CD4-positive, alpha-beta memory T cell (primary cell): ENCODE measurements at regions not wholly inside any gene's neighbourhood (a gene's known extent, or its start where the extent isn't known, plus 50 kb on each side); places are given as distances from the start of the nearest gene placed in this dataset.

ENCODE experiments used
- CTCF ChIA-PET: fragments of 350-600 bp; sonication (Branson Sonifier 250); formaldehyde crosslinking; loops from one replicate; lab custom pipeline; 2021; ENCODE audit warnings: inconsistent platforms; ENCODE audit not compliant: partially characterized antibody; lab: Charles Lee
- POLR2A ChIA-PET: fragments of 350-600 bp; sonication (Branson Sonifier 250); formaldehyde crosslinking; loops from one replicate; lab custom pipeline; 2021; ENCODE audit not compliant: partially characterized antibody; lab: Charles Lee
- DNase-seq, 5 donors: peaks; one replicate each; pipeline versions ENCODE4 v3.0.0 to v3.0.0-alpha.2; 2020 to 2022; ENCODE audit warnings: mixed read lengths in 1 of 5
- H3K27ac ChIP-seq: one replicate; pipeline ENCODE4 v1.7.0; 2013; ENCODE audit warnings: low read depth, low read length
- H3K27me3 ChIP-seq: 2 replicates; pipeline ENCODE4 v1.7.0; 2013; ENCODE audit warnings: mild to moderate bottlenecking, low read length, moderate library complexity; ENCODE audit not compliant: insufficient read depth
- H3K36me3 ChIP-seq: 2 replicates; pipeline ENCODE4 v1.7.0; 2013; ENCODE audit warnings: mild to moderate bottlenecking, low read length, moderate library complexity; ENCODE audit not compliant: insufficient read depth
- H3K4me1 ChIP-seq: 2 replicates; pipeline ENCODE4 v1.7.0; 2013; ENCODE audit warnings: mild to moderate bottlenecking, low read length, moderate library complexity; ENCODE audit not compliant: insufficient read depth
- H3K4me3 ChIP-seq, 2 donors: one replicate each; pipeline ENCODE4 v1.7.0; 2013; ENCODE audit warnings: low read length in 2 of 2, mild to moderate bottlenecking in 1 of 2
- H3K9me3 ChIP-seq, 2 donors: one replicate each; pipeline ENCODE4 v1.7.0; 2013; ENCODE audit warnings: low read length in 2 of 2, control low read depth in 1 of 2; ENCODE audit not compliant: control insufficient read depth in 1 of 2
- H3K27ac Mint-ChIP-seq, 7 donors: one replicate each; pipeline ENCODE4 v1.8.0; 2020 to 2021; ENCODE audit warnings: mixed read lengths in 7 of 7, mild to moderate bottlenecking in 6 of 7, inconsistent platforms in 3 of 7, moderate library complexity in 3 of 7
- H3K27me3 Mint-ChIP-seq, 2 donors: one replicate each; pipeline ENCODE4 v1.8.0; 2020 to 2021; ENCODE audit warnings: mixed read lengths in 2 of 2
- H3K36me3 Mint-ChIP-seq, 2 donors: one replicate each; pipeline ENCODE4 v1.8.0; 2020 to 2021; ENCODE audit warnings: mixed read lengths in 2 of 2, inconsistent platforms in 1 of 2, mild to moderate bottlenecking in 1 of 2
- H3K4me1 Mint-ChIP-seq, 4 donors: one replicate each; pipeline ENCODE4 v1.8.0; 2020 to 2021; ENCODE audit warnings: mixed read lengths in 4 of 4, mild to moderate bottlenecking in 1 of 4
- H3K4me3 Mint-ChIP-seq, 8 donors: one replicate each; pipeline ENCODE4 v1.8.0; 2020 to 2021; ENCODE audit warnings: mixed read lengths in 8 of 8, mild to moderate bottlenecking in 7 of 8, moderate library complexity in 6 of 8, inconsistent platforms in 3 of 8
- H3K9me3 Mint-ChIP-seq, 8 donors: one replicate each; pipeline ENCODE4 v1.8.0; 2020 to 2021; ENCODE audit warnings: mixed read lengths in 8 of 8, mild to moderate bottlenecking in 5 of 8, inconsistent platforms in 3 of 8, moderate library complexity in 1 of 8
- intact Hi-C: fragments of 100-400 bp; cut with micrococcal nuclease; formaldehyde crosslinking; loops from one replicate; pipeline ENCODE4 v1.15.1; 2023

DNA sequence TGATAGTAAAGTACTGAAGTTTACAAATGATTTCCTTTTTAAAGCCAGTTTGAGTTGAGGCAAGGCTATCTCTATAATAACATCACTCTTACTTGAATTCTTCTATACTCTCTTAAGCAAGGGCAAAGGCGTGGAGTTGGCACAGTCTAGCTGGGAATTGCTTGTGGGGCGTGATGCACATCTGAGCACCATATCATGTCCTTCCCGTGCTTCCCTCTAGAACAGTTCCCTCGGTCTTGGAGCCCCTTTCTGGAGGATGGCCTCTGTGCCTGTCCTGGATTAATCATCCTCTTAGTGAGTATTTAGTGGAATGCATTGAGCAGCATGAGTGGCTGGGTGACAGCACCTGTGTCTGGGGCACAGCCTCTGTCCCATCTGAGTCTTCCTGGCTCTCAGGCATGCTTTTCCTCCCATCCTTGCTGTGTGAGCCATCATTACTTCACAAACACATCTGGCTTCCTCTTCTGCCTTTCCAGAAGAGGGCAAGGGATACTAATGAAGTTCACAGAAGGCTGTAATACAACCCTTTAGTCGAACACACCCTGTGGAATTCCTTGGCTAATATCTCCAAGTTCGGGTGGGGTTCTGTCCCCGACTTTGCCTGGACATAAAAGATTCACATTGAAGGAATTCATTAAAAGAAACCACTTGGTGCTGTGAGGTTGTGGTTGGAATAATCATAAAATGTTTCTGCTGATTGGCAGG is 188.2 kb downstream of the FNDC1 start:
- POLR2A ChIA-PET = no interaction called here

DNA sequence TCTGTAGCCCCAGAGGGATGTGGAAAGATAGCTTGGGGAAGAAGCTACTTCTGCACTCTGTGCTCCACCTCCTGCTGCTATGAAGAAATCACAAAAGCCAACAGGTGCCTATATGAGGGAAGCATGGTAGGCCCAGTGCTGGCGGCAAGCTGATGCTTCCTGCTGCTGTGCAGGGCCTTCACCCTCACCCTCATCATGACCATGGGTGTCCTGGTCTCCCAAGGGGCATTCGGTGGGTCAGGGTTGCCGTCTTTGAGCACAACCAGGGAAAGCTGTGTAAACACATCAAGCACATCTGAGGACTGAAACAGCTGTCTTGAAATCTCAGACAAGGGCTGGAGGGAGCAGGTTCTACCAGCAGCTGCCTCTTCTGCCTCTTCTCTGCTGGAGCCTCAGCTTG is 184.0 kb downstream of the FNDC1 start:
- no peaks in the 10 kb centered on the region for H3K36me3 ChIP-seq
- H3K9me3 ChIP-seq = no peaks in the 10 kb centered on the region
- no peak for DNase-seq
- Mint-ChIP-seq H3K4me3 (no peak overlapping the region), H3K36me3 (no peaks in the 10 kb centered on the region), H3K27ac (no peak overlapping the region), H3K4me1 (no peaks in the 10 kb centered on the region), H3K27me3 (peaks cover 4 to 16% of the 10 kb centered on the region in 2 donors), H3K9me3 (peaks cover 0 to 3% (median 0%) of the 10 kb centered on the region in 8 donors)
- peaks cover 3% of the 10 kb centered on the region for H3K27me3 ChIP-seq
- no peak overlapping the region for H3K27ac ChIP-seq
- no peak overlapping the region for H3K4me3 ChIP-seq
- ChIA-PET CTCF (no interaction called here), POLR2A (no interaction called here)
- intact Hi-C loops = no loop called here
- no peaks in the 10 kb centered on the region for H3K4me1 ChIP-seq

More for the DNA sequence above, 188.2 kb downstream of the FNDC1 start:
- H3K4me1 Mint-ChIP-seq = no peaks in the 10 kb centered on the region
- Histone ChIP-seq H3K36me3 (no peaks in the 10 kb centered on the region), H3K27ac (no peak overlapping the region), H3K4me1 (no peaks in the 10 kb centered on the region), H3K4me3 (no peak overlapping the region), H3K27me3 (peaks cover 3% of the 10 kb centered on the region), H3K9me3 (no peaks in the 10 kb centered on the region)
- intact Hi-C loops = no loop called here
- no peaks in the 10 kb centered on the region for H3K36me3 Mint-ChIP-seq
- peaks cover 4 to 11% of the 10 kb centered on the region in 2 donors for H3K27me3 Mint-ChIP-seq
- no peak for DNase-seq
- H3K27ac Mint-ChIP-seq = no peak overlapping the region
- no peak overlapping the region for H3K4me3 Mint-ChIP-seq
- peaks cover 0 to 3% (median 0%) of the 10 kb centered on the region in 8 donors for H3K9me3 Mint-ChIP-seq
- CTCF ChIA-PET = no interaction called here

DNA sequence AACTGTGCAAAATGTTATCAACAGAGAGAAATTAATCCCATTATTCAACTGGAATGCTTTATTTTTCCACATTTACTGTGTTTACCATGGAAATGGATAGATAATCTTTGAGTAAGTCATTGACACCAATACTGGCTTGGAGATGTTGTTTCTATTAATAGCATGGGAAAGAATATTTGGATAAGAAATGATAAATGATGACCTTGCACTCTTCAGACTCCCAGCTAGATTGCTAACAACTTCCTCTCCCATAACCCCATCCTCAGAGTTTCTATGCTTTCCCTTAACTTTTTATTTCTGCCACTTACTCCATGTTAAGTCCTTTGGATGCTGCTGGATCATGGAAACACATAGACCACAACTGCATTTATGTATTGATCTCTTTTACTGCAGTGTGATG is 182.5 kb downstream of the FNDC1 start:
- H3K27ac Mint-ChIP-seq = no peak overlapping the region
- ChIA-PET CTCF (no interaction called here), POLR2A (no interaction called here)
- intact Hi-C loops = no loop called here
- no peak overlapping the region for H3K4me3 Mint-ChIP-seq
- peaks cover 7 to 15% of the 10 kb centered on the region in 2 donors for H3K27me3 Mint-ChIP-seq
- H3K9me3 ChIP-seq = no peaks in the 10 kb centered on the region
- no peak overlapping the region for H3K27ac ChIP-seq
- no peaks in the 10 kb centered on the region for H3K4me1 Mint-ChIP-seq
- peaks cover 0 to 3% (median 0%) of the 10 kb centered on the region in 8 donors for H3K9me3 Mint-ChIP-seq
- peaks cover 3% of the 10 kb centered on the region for H3K27me3 ChIP-seq
- H3K4me3 ChIP-seq = no peak overlapping the region
- no peak for DNase-seq
- no peaks in the 10 kb centered on the region for H3K36me3 Mint-ChIP-seq
- H3K36me3 ChIP-seq = no peaks in the 10 kb centered on the region
- H3K4me1 ChIP-seq = no peaks in the 10 kb centered on the region

GRCh38 chr6:159349915-159350314 is 180.7 kb downstream of the FNDC1 start:
- Mint-ChIP-seq H3K4me1 (no peaks in the 10 kb centered on the region), H3K4me3 (no peak overlapping the region), H3K27me3 (peaks cover 4 to 5% of the 10 kb centered on the region in 2 donors), H3K27ac (no peak overlapping the region), H3K36me3 (no peaks in the 10 kb centered on the region), H3K9me3 (peaks cover 0 to 3% (median 0%) of the 10 kb centered on the region in 8 donors)
- H3K36me3 ChIP-seq = no peaks in the 10 kb centered on the region
- POLR2A ChIA-PET = no interaction called here
- no peaks in the 10 kb centered on the region for H3K4me1 ChIP-seq
- H3K9me3 ChIP-seq = no peaks in the 10 kb centered on the region
- CTCF ChIA-PET = no interaction called here
- intact Hi-C loops = no loop called here
- peaks cover 1% of the 10 kb centered on the region for H3K27me3 ChIP-seq
- DNase-seq = no peak
- H3K4me3 ChIP-seq = no peak overlapping the region
- H3K27ac ChIP-seq = no peak overlapping the region

GRCh38 chr6:159343709-159344108 is 174.5 kb downstream of the FNDC1 start:
- H3K4me1 ChIP-seq = no peaks in the 10 kb centered on the region
- Mint-ChIP-seq H3K36me3 (peaks cover 0 to 1% of the 10 kb centered on the region in 2 donors), H3K4me1 (no peaks in the 10 kb centered on the region), H3K9me3 (peaks cover 4 to 53% (median 18%) of the 10 kb centered on the region in 8 donors), H3K27me3 (peaks cover 7 to 8% of the 10 kb centered on the region in 2 donors), H3K4me3 (no peak overlapping the region), H3K27ac (no peak overlapping the region)
- ChIA-PET CTCF (no interaction called here), POLR2A (no interaction called here)
- H3K9me3 ChIP-seq = peaks cover 0 to 3% of the 10 kb centered on the region in 2 donors
- H3K36me3 ChIP-seq = no peaks in the 10 kb centered on the region
- H3K4me3 ChIP-seq = no peak overlapping the region
- no peak overlapping the region for H3K27ac ChIP-seq
- H3K27me3 ChIP-seq = no peaks in the 10 kb centered on the region
- intact Hi-C loops = no loop called here
- DNase-seq = no peak

DNA sequence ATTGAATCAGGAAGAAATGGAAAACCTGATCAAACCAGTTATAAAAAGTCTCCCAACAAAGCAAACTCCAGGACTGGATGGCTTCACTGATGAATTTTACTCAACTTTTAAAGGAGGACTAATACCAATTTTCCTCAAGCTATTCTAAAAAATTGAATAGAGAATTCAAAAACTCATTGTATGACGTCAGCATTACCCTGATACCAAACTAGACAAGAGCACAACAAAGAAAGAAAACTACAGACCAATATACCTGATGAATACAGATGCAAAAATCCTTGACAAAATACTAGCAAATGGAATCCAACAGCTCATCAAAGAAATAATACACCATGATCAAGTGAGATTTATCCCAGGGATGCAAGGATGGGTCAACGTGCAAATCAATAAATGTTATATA is 172.9 kb downstream of the FNDC1 start:
- Histone ChIP-seq H3K36me3 (no peaks in the 10 kb centered on the region), H3K4me1 (no peaks in the 10 kb centered on the region), H3K27me3 (no peaks in the 10 kb centered on the region), H3K4me3 (no peak overlapping the region), H3K27ac (no peak overlapping the region), H3K9me3 (peaks cover 0 to 3% of the 10 kb centered on the region in 2 donors)
- Mint-ChIP-seq H3K36me3 (peaks cover 0 to 1% of the 10 kb centered on the region in 2 donors), H3K27ac (no peak overlapping the region), H3K4me1 (no peaks in the 10 kb centered on the region), H3K9me3 (peaks cover 4 to 67% (median 25%) of the 10 kb centered on the region in 8 donors), H3K27me3 (peaks cover 6 to 8% of the 10 kb centered on the region in 2 donors), H3K4me3 (no peak overlapping the region)
- POLR2A ChIA-PET = no interaction called here
- CTCF ChIA-PET = no interaction called here
- intact Hi-C loops = no loop called here
- no peak for DNase-seq

GRCh38 chr6:159334068-159334467 is 164.9 kb downstream of the FNDC1 start:
- Mint-ChIP-seq H3K4me1 (no peaks in the 10 kb centered on the region), H3K36me3 (peaks cover 0 to 4% of the 10 kb centered on the region in 2 donors), H3K27ac (no peak overlapping the region), H3K9me3 (peaks cover 3 to 52% (median 33%) of the 10 kb centered on the region in 8 donors), H3K27me3 (peaks cover 11 to 13% of the 10 kb centered on the region in 2 donors), H3K4me3 (no peak overlapping the region)
- H3K4me3 ChIP-seq = no peak overlapping the region
- H3K27me3 ChIP-seq = no peaks in the 10 kb centered on the region
- ChIA-PET CTCF (no interaction called here), POLR2A (no interaction called here)
- H3K27ac ChIP-seq = no peak overlapping the region
- no peaks in the 10 kb centered on the region for H3K4me1 ChIP-seq
- no peaks in the 10 kb centered on the region for H3K36me3 ChIP-seq
- H3K9me3 ChIP-seq = no peaks in the 10 kb centered on the region
- DNase-seq = no peak
- intact Hi-C loops = no loop called here
